ENCODE measurements at regions not wholly inside any gene's neighbourhood (a gene's known extent, or its start where the extent isn't known, plus 50 kb on each side); places are given as distances from the start of the nearest gene placed in this dataset.

- no peak for TF ChIP-seq CHD7 (IDR thresholded peaks at IDR 0.05; ENCODE audit: insufficient replicate concordance, low read length)
- no peak for TF ChIP-seq ATF2 (IDR thresholded peaks at IDR 0.05; ENCODE audit: low read length)
- TF ChIP-seq BRCA1 (IDR thresholded peaks at IDR 0.05; ENCODE audit: low read depth, low read length): no peak
- TF ChIP-seq ZNF274 (IDR thresholded peaks at IDR 0.05; ENCODE audit: borderline replicate concordance, extremely low read depth, low read length): no peak
- TF ChIP-seq HDAC2 (IDR thresholded peaks at IDR 0.05; ENCODE audit: borderline replicate concordance in 1 of 2, low read depth in 2 of 2, low read length in 2 of 2): no peak
- TF ChIP-seq EGR1 (IDR thresholded peaks at IDR 0.05; ENCODE audit: borderline replicate concordance, low read depth, low read length): no peak
- TF ChIP-seq USF2 (IDR thresholded peaks at IDR 0.05; ENCODE audit: low read length): no peak
- no peak for TF ChIP-seq CBX5 (IDR thresholded peaks at IDR 0.05; ENCODE audit: low read depth, low read length)
- no peak for TF ChIP-seq CREB1 (IDR thresholded peaks at IDR 0.05)
These were observed 230.5 kb downstream of the ERMARD start (continued) for GRCh38 chr6:169981969-169982368.

All from H1 (cell line).